Gastroesophageal sphincter (tissue), 3 donors: ENCODE measurements at regions not wholly inside any gene's neighbourhood (a gene's known extent, or its start where the extent isn't known, plus 50 kb on each side); places are given as distances from the start of the nearest gene placed in this dataset.

Experiments
- EP300 ChIP-seq: sonication (generic); formaldehyde crosslinking; IDR thresholded peaks from one replicate; pipeline ENCODE4 v1.6.1; 2017; ENCODE audit warnings: antibody characterized with exemption, mild to moderate bottlenecking
- POLR2A ChIP-seq, 2 donors: fragments of 450-650 bp; IDR thresholded peaks; one replicate each; pipeline ENCODE4 v1.6.1; 2017; ENCODE audit warnings: antibody characterized with exemption in 2 of 2, mild to moderate bottlenecking in 2 of 2, moderate library complexity in 1 of 2
- POLR2AphosphoS5 ChIP-seq: sonication (generic); formaldehyde crosslinking; IDR thresholded peaks from one replicate; pipeline ENCODE4 v1.6.1; 2017; ENCODE audit warnings: antibody characterized with exemption
- TF ChIP-seq, protein P1 (sequence below), 4 experiments: fragments of 200-600 bp in 2 of 4; fragments of 450-650 bp in 2 of 4; sonication (generic) in 1 of 4; IDR thresholded peaks; one replicate each; pipeline ENCODE4 v1.5.1; 2017 to 2019; ENCODE audit warnings: antibody characterized with exemption in 4 of 4, mild to moderate bottlenecking in 2 of 4, moderate library complexity in 2 of 4

DNA sequence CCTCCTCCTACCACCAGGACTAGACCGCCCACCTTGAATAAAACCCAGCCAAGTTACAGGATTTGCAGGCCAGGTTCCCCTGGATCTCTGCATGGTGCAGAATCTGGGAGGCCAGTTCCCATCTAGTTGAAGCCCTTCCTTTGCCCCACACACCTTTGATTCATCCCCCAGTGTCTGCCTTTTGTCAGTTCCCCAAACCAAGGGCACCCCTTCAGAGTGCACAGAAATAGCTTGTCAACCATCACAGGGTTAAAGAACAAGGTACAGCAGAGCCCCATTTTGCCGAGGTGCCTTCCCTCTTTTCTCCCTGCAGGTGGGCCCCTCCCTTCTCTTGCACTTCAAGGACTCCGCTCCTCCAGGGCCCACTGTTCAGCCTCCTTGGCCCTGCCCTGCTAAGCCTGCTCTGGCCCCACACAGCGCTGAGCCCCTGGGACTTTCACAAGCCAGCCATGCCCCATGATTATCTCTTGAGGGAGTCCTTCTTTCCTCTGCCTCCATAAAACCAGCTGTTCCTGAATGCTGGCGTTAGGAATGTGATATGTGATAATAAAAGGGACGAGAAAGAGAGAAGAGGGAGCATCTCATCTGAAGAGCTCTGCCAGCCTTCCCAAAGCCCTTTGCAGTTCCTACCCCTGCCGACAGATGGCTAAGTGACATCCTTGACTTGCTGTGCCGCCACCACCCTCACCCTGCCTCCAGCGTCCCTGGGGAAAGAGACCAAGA, 280.3 kb downstream of the CDC5L start:
- TF ChIP-seq POLR2AphosphoS5 (no peak), POLR2A (IDR thresholded peaks at IDR 0.05) (no peak), EP300 (no peak)
- TF ChIP-seq, protein P1, sequence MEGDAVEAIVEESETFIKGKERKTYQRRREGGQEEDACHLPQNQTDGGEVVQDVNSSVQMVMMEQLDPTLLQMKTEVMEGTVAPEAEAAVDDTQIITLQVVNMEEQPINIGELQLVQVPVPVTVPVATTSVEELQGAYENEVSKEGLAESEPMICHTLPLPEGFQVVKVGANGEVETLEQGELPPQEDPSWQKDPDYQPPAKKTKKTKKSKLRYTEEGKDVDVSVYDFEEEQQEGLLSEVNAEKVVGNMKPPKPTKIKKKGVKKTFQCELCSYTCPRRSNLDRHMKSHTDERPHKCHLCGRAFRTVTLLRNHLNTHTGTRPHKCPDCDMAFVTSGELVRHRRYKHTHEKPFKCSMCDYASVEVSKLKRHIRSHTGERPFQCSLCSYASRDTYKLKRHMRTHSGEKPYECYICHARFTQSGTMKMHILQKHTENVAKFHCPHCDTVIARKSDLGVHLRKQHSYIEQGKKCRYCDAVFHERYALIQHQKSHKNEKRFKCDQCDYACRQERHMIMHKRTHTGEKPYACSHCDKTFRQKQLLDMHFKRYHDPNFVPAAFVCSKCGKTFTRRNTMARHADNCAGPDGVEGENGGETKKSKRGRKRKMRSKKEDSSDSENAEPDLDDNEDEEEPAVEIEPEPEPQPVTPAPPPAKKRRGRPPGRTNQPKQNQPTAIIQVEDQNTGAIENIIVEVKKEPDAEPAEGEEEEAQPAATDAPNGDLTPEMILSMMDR (IDR thresholded peaks at IDR 0.05), result peak in 1 of 4 experiments; percentile 19
